ENCODE measurements at regions not wholly inside any gene's neighbourhood (a gene's known extent, or its start where the extent isn't known, plus 50 kb on each side); places are given as distances from the start of the nearest gene placed in this dataset.

DNA sequence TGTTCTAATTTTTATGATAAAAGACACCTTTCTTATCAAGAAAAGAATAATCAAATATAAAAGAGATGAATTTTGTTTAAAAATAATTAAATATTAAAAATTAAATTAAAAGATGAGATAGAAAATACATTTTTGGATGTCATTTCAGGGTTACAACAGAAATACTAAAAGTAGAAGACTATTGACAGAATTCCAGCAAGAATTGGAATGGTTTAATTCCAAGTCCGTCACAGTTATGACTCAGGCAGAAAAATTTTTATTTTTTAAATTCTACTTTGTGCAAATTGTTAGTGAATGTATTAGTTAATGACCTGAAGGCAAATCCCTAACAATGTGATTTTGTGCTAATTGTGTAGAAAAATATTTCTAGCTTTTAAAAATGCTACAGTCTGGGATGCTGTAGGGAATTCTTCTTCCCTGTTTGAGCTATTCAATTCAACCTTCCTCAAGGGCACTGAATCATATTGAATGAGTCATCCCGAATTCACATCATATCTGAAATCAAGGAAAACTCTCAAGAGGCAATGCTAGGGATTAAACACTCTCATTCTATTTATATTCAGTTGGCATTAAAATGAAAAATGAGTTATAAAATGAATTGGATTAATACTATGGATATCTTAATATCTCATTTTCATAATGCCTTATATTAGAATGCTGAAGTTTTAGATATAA is 633.5 kb upstream of the ATXN8OS start:
- Histone ChIP-seq H3K9ac (no peak overlapping the region), H3K4me3 (ENCODE audit: low read depth in 2 of 2, low read length in 1 of 2) (no peak overlapping the region), H3K27me3 (ENCODE audit: insufficient read depth) (no peaks in the 10 kb centered on the region), H3F3A (replicated peaks; ENCODE audit: insufficient read depth) (no peaks in the 10 kb centered on the region), H3K4me2 (no peak overlapping the region), H3K36me3 (replicated peaks in 1 of 2; ENCODE audit: control insufficient read depth in 1 of 2, insufficient read depth in 2 of 2, low read length in 1 of 2) (no peaks in the 10 kb centered on the region), H3K9me3 (no peaks in the 10 kb centered on the region), H3K4me1 (ENCODE audit: control insufficient read depth in 1 of 2, insufficient read depth in 2 of 2, low read depth in 1 of 2, low read length in 1 of 2) (no peaks in the 10 kb centered on the region), H3K9me2 (no peaks in the 10 kb centered on the region), H4K20me1 (ENCODE audit: insufficient read depth) (no peaks in the 10 kb centered on the region), H3K27ac (ENCODE audit: low read depth in 2 of 2, low read length in 1 of 2) (no peak overlapping the region), H2AFZ (ENCODE audit: low read depth) (no peak overlapping the region), H3K79me2 (ENCODE audit: insufficient read depth) (no peaks in the 10 kb centered on the region)
- TF ChIP-seq RFX5 (IDR thresholded peaks at IDR 0.05; ENCODE audit: low read length) (no peak), GABPA (IDR thresholded peaks at IDR 0.05; ENCODE audit: low read depth) (no peak), FOSL2 (IDR thresholded peaks at IDR 0.05; ENCODE audit: borderline replicate concordance, low read depth) (no peak), ELF1 (IDR thresholded peaks at IDR 0.05) (no peak), MEF2A (IDR thresholded peaks at IDR 0.05; ENCODE audit: borderline replicate concordance, low read depth) (no peak), RCOR1 (IDR thresholded peaks at IDR 0.05; ENCODE audit: low read length) (no peak), TAF1 (IDR thresholded peaks at IDR 0.05; ENCODE audit: borderline replicate concordance, low read depth, low read length) (no peak), EP300 (IDR thresholded peaks at IDR 0.05; ENCODE audit: borderline replicate concordance in 1 of 2, low read depth in 1 of 2, low read length in 1 of 2) (no peak), GATA2 (CRISPR knock-in tag; IDR thresholded peaks at IDR 0.05) (no peak)
- POLR2A ChIA-PET, result no interaction called here
- CTCF ChIA-PET, result interaction anchor here (0.6 kb wide), 1 partner anchor 658 kb away, joined by 3 read pairs; no protein-coding TSS in a partner anchor
- WGBS (ENCODE audit: low lambda C conversion rate), result 8% methylated on average over 2 of the region's 2 CpGs
- DNase-seq, result no peak

DNA sequence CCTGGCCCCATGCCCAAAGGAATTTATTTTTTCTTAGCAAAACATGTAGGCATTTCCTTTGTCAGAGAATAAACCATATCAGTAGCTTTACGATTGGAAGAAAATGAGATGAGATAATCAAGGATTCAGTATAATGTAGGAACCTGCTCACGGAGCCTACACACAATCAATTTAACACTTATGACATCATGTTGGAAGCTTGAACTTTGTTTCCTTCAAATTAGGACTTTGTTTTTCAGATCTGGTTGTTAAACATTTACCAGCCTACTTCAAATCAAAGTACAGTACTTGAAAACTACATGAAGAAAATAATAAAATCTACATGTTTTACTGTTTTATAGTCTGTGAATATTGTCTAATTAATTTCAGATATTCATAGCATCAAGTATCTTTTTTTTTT is 639.0 kb upstream of the ATXN8OS start:
- WGBS (ENCODE audit: low lambda C conversion rate), result 39% methylated on average over 2 of the region's 2 CpGs
- TF ChIP-seq SMC3 (IDR thresholded peaks at IDR 0.05; ENCODE audit: low read depth, low read length), result no peak
- no peak for TF ChIP-seq TEAD4 (IDR thresholded peaks at IDR 0.05; ENCODE audit: borderline replicate concordance, insufficient read depth)
- TF ChIP-seq MXI1 (IDR thresholded peaks at IDR 0.05; ENCODE audit: low read depth, low read length), result no peak
- no peak for TF ChIP-seq GATA2 (CRISPR knock-in tag; IDR thresholded peaks at IDR 0.05)
- TF ChIP-seq YY1 (IDR thresholded peaks at IDR 0.05; ENCODE audit: low read depth), result no peak
- TF ChIP-seq FOXJ3 (CRISPR knock-in tag; IDR thresholded peaks at IDR 0.05), result no peak
- TF ChIP-seq TAF1 (IDR thresholded peaks at IDR 0.05; ENCODE audit: borderline replicate concordance, low read depth, low read length), result no peak
- no peak for TF ChIP-seq FOSL2 (IDR thresholded peaks at IDR 0.05; ENCODE audit: borderline replicate concordance, low read depth)
- TF ChIP-seq RXRA (IDR thresholded peaks at IDR 0.05; ENCODE audit: borderline replicate concordance, low read depth), result no peak
- TF ChIP-seq, protein P1, sequence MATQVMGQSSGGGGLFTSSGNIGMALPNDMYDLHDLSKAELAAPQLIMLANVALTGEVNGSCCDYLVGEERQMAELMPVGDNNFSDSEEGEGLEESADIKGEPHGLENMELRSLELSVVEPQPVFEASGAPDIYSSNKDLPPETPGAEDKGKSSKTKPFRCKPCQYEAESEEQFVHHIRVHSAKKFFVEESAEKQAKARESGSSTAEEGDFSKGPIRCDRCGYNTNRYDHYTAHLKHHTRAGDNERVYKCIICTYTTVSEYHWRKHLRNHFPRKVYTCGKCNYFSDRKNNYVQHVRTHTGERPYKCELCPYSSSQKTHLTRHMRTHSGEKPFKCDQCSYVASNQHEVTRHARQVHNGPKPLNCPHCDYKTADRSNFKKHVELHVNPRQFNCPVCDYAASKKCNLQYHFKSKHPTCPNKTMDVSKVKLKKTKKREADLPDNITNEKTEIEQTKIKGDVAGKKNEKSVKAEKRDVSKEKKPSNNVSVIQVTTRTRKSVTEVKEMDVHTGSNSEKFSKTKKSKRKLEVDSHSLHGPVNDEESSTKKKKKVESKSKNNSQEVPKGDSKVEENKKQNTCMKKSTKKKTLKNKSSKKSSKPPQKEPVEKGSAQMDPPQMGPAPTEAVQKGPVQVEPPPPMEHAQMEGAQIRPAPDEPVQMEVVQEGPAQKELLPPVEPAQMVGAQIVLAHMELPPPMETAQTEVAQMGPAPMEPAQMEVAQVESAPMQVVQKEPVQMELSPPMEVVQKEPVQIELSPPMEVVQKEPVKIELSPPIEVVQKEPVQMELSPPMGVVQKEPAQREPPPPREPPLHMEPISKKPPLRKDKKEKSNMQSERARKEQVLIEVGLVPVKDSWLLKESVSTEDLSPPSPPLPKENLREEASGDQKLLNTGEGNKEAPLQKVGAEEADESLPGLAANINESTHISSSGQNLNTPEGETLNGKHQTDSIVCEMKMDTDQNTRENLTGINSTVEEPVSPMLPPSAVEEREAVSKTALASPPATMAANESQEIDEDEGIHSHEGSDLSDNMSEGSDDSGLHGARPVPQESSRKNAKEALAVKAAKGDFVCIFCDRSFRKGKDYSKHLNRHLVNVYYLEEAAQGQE (IDR thresholded peaks at IDR 0.05; ENCODE audit: low read depth, low read length), result no peak
- TF ChIP-seq RCOR1 (IDR thresholded peaks at IDR 0.05; ENCODE audit: low read length), result no peak
- TF ChIP-seq, protein P2, sequence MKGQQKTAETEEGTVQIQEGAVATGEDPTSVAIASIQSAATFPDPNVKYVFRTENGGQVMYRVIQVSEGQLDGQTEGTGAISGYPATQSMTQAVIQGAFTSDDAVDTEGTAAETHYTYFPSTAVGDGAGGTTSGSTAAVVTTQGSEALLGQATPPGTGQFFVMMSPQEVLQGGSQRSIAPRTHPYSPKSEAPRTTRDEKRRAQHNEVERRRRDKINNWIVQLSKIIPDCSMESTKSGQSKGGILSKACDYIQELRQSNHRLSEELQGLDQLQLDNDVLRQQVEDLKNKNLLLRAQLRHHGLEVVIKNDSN (IDR thresholded peaks at IDR 0.05; ENCODE audit: borderline replicate concordance, low read depth), result no peak
- TF ChIP-seq SIN3A (IDR thresholded peaks at IDR 0.05; ENCODE audit: borderline replicate concordance, low read depth, low read length), result no peak
- no peak for TF ChIP-seq FOXM1 (IDR thresholded peaks at IDR 0.05; ENCODE audit: low read depth)
- TF ChIP-seq USF2 (IDR thresholded peaks at IDR 0.05; ENCODE audit: borderline replicate concordance, low read depth, low read length), result no peak
- no peak for TF ChIP-seq NRF1 (IDR thresholded peaks at IDR 0.05; ENCODE audit: low read depth, low read length)
- TF ChIP-seq GABPA (IDR thresholded peaks at IDR 0.05; ENCODE audit: low read depth), result no peak
- TF ChIP-seq PBX3 (IDR thresholded peaks at IDR 0.05), result no peak

More for the DNA sequence above, 639.0 kb upstream of the ATXN8OS start:
- Histone ChIP-seq H3K4me3 (ENCODE audit: low read depth in 2 of 2, low read length in 1 of 2) (no peak overlapping the region), H3K4me1 (ENCODE audit: control insufficient read depth in 1 of 2, insufficient read depth in 2 of 2, low read depth in 1 of 2, low read length in 1 of 2) (no peaks in the 10 kb centered on the region), H3K27ac (ENCODE audit: low read depth in 2 of 2, low read length in 1 of 2) (no peak overlapping the region), H3K9me2 (no peaks in the 10 kb centered on the region), H3K36me3 (replicated peaks in 1 of 2; ENCODE audit: control insufficient read depth in 1 of 2, insufficient read depth in 2 of 2, low read length in 1 of 2) (no peaks in the 10 kb centered on the region), H3K9me3 (no peaks in the 10 kb centered on the region), H3F3A (replicated peaks; ENCODE audit: insufficient read depth) (no peaks in the 10 kb centered on the region), H2AFZ (ENCODE audit: low read depth) (no peak overlapping the region), H3K79me2 (ENCODE audit: insufficient read depth) (no peaks in the 10 kb centered on the region), H3K4me2 (no peak overlapping the region), H4K20me1 (ENCODE audit: insufficient read depth) (no peaks in the 10 kb centered on the region), H3K9ac (no peak overlapping the region), H3K27me3 (ENCODE audit: insufficient read depth) (no peaks in the 10 kb centered on the region)
- ChIA-PET POLR2A (no interaction called here), CTCF (no interaction called here)
- DNase-seq, result no peak

Measured in SK-N-SH (cell line).